ENCODE measurements at regions not wholly inside any gene's neighbourhood (a gene's known extent, or its start where the extent isn't known, plus 50 kb on each side); places are given as distances from the start of the nearest gene placed in this dataset.

DNA sequence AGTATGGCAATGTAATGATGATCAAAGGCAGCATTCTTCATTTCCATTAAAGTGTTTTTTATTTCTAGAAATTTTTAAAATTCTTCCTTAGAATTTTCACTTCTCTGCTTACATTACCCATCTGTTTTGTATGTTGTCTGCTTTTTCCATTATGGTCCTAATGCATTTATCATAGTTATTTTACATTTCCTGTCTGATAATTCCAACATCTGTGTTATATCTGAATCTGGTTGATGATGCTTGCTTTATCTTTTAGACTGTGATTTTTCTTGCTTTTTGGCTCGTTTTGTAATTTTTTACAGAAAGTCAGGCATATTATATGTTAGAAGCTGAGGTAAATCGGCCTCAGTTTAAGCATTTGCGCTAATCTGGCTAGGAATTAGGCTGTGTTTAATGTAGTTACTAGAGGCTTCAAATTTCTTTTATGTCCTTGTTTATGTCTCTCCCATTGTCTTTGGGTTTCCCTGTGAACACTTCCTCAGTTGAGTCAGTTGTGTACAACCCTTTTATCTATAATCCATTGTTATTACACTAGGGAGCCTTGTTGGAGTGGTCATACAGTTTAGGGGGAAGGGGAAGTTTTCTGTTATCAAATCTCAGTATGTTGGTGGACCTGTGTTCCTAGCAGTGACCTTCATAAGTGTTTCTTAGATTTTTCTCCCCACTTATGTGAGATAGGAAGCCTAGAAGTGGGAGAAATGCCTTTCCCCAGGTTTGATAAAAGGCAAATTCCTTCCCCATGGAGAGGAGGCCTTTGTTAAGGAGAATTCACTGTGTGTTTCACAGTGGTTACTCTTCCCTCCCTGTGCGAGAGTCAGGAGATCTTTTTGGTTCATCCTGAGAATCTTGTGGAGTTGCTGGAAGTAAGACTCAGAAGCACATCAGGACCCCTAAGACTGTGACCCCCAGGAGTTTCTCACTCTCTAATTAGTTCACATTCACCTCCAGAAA is 437.5 kb downstream of the INSC start:
- no peaks in the 10 kb centered on the region for H3K9me3 ChIP-seq
- TF ChIP-seq, protein P1, sequence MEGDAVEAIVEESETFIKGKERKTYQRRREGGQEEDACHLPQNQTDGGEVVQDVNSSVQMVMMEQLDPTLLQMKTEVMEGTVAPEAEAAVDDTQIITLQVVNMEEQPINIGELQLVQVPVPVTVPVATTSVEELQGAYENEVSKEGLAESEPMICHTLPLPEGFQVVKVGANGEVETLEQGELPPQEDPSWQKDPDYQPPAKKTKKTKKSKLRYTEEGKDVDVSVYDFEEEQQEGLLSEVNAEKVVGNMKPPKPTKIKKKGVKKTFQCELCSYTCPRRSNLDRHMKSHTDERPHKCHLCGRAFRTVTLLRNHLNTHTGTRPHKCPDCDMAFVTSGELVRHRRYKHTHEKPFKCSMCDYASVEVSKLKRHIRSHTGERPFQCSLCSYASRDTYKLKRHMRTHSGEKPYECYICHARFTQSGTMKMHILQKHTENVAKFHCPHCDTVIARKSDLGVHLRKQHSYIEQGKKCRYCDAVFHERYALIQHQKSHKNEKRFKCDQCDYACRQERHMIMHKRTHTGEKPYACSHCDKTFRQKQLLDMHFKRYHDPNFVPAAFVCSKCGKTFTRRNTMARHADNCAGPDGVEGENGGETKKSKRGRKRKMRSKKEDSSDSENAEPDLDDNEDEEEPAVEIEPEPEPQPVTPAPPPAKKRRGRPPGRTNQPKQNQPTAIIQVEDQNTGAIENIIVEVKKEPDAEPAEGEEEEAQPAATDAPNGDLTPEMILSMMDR (IDR thresholded peaks at IDR 0.05), result no peak
- TF ChIP-seq POLR2A (IDR thresholded peaks at IDR 0.05), result no peak
- no peak overlapping the region for H3K4me3 ChIP-seq
- H3K27ac ChIP-seq, result no peak overlapping the region
- H3K27me3 ChIP-seq, result no peaks in the 10 kb centered on the region
- H3K36me3 ChIP-seq (ENCODE audit: low read depth, missing control alignments), result no peaks in the 10 kb centered on the region
- no peaks in the 10 kb centered on the region for H3K4me1 ChIP-seq
- WGBS, 2 donors, result 78 to 80% methylated on average over 4 of the region's 4 CpGs
- intact Hi-C loops (cut with DNase I; ENCODE audit: low total_unique reads), result no loop called here
- no peak for DNase-seq

DNA sequence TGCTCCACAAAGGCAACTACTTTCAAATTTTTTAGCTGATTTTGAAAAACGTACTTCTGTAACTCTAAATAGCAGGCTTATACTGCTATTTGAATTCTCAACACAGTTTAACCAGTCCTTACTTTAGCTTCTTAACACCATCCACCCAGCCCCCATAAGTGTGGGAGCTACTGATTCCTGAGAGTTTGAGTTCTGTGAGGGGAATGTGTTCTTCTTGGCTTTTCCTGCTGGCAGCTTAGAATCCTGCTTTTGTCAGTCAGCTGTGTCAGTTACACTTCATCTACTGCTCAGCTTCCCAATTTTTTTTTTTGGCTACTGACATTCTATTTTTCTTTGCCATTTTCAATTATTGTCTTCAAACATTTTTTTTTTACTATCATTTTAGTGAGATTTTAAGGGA is 440.4 kb downstream of the INSC start:
- TF ChIP-seq, protein P1 (IDR thresholded peaks at IDR 0.05), result no peak
- TF ChIP-seq POLR2A (IDR thresholded peaks at IDR 0.05), result no peak
- no peaks in the 10 kb centered on the region for H3K9me3 ChIP-seq
- no peak for DNase-seq
- no peaks in the 10 kb centered on the region for H3K27me3 ChIP-seq
- no peaks in the 10 kb centered on the region for H3K36me3 ChIP-seq (ENCODE audit: low read depth, missing control alignments)
- 68 to 69% methylated on average over 1 of the region's 1 CpG for WGBS, 2 donors
- intact Hi-C loops (cut with DNase I; ENCODE audit: low total_unique reads), result no loop called here
- H3K4me1 ChIP-seq, result no peaks in the 10 kb centered on the region
- no peak overlapping the region for H3K27ac ChIP-seq
- no peak overlapping the region for H3K4me3 ChIP-seq

DNA sequence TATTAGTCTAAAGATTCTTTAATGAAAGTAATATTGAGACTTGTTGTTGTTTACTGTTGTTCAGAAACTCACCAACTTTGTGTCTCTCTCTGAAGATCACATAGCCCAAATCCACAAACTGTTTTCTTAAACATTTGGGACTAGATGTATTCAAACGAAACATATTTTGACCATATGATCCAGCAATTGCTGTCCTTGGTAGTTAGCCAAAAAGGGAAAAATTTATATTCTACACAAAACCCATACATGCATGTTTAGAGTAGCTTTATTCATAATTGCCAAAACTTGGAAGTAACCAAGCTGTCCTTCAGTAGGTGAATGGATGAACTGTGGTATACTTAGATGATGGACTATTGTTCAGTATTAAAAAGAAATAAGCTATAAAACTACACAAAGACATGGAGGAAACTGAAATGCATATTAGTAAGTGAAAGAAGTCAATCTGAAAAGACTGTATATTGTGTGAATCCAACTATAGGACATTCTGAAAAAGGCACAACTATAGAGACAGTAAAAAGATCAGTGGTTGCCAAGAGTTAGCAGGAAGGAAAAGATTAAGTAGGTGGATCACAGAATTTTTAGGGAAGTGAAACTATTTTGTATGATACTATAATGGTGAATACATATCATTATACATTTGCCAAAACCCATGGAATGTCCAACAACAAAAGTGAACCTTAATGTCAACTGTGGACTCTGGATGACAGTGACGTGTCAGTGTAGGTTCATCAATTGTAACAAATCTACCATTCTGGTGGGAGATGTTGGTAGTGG is 442.9 kb downstream of the INSC start:
- Histone ChIP-seq H3K27me3 (no peaks in the 10 kb centered on the region), H3K4me1 (no peaks in the 10 kb centered on the region), H3K36me3 (ENCODE audit: low read depth, missing control alignments) (no peaks in the 10 kb centered on the region), H3K4me3 (no peak overlapping the region), H3K9me3 (no peaks in the 10 kb centered on the region), H3K27ac (no peak overlapping the region)
- TF ChIP-seq, protein P1 (IDR thresholded peaks at IDR 0.05), result no peak
- TF ChIP-seq POLR2A (IDR thresholded peaks at IDR 0.05), result no peak
- 75 to 87% methylated on average over 2 of the region's 2 CpGs for WGBS, 2 donors
- DNase-seq, result no peak
- intact Hi-C loops (cut with DNase I; ENCODE audit: low total_unique reads), result no loop called here

DNA sequence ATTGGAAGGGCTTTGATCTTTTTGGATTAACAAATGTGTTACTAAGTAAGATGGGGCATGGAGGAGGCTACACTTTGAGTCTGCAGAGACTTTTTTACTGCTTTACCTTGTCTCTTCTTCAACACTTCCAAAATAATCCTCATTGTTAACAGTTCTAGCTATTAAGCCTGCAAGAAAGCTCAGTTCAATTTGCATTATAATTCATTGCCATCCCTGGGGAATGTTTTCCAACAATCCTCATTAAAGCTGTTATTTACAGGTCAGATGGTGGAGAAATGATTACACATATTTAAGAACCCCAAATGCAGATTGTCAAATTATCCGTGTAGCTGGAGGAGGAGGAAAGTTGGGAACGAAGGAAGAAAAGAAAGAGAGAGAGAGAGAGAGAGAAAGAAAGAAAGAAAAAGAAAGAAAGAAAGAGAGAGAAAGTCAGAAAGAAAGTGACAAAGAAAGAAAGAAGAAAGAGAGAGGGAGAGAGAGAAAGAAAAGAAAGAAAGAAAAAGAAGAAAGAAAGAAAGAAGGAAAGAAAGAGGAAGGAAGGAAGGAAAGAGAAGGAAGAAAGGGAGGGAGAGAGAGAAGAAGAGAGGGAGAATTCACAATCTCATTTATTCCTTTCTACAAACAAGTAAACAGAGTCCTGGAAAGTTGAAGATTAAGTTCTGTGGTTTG is 443.9 kb downstream of the INSC start:
- Histone ChIP-seq H3K27me3 (no peaks in the 10 kb centered on the region), H3K27ac (no peak overlapping the region), H3K4me3 (no peak overlapping the region), H3K36me3 (ENCODE audit: low read depth, missing control alignments) (no peaks in the 10 kb centered on the region), H3K9me3 (no peaks in the 10 kb centered on the region), H3K4me1 (no peaks in the 10 kb centered on the region)
- intact Hi-C loops (cut with DNase I; ENCODE audit: low total_unique reads), result no loop called here
- DNase-seq, result no peak
- 35 to 52% methylated on average over 2 of the region's 2 CpGs for WGBS, 2 donors
- no peak for TF ChIP-seq POLR2A (IDR thresholded peaks at IDR 0.05)
- TF ChIP-seq, protein P1 (IDR thresholded peaks at IDR 0.05), result no peak
